Right lobe of liver (tissue), 4 donors: ENCODE measurements at regions not wholly inside any gene's neighbourhood (a gene's known extent, or its start where the extent isn't known, plus 50 kb on each side); places are given as distances from the start of the nearest gene placed in this dataset.

Experiments
- CTCF ChIP-seq, 4 donors: fragments of 200-600 bp in 3 of 4; fragments of 450-650 bp in 1 of 4; IDR thresholded peaks; one replicate each; pipeline versions ENCODE4 v1.5.1 to v1.8.0; 2016 to 2022; ENCODE audit warnings: antibody characterized with exemption in 4 of 4, mild to moderate bottlenecking in 2 of 4
- POLR2A ChIP-seq: fragments of 450-650 bp; IDR thresholded peaks from one replicate; pipeline ENCODE4 v1.6.1; 2017; ENCODE audit warnings: antibody characterized with exemption, mild to moderate bottlenecking
- donor health status: DM: no; HTN: no; CAD: no.
- donor health status: DM: no; HTN: no; CAD: no.
- donor health status: DM: no; HTN: yes; CAD: no.

- TF ChIP-seq CTCF (IDR thresholded peaks at IDR 0.05) (no peak), POLR2A (no peak)
Observed at GRCh38 chr7:91722831-91723230, 157.7 kb downstream of the MTERF1 start.
